Panc1 (cell line): ENCODE measurements at regions not wholly inside any gene's neighbourhood (a gene's known extent, or its start where the extent isn't known, plus 50 kb on each side); places are given as distances from the start of the nearest gene placed in this dataset.

Experiments
- ATAC-seq: fragments of 200-7000 bp; cut with Tn5 transposase; 2 replicates; pipeline ENCODE4 v1.9.1; 2020; ENCODE audit warnings: mild to moderate bottlenecking, moderate library complexity
- BruUV-seq: library from RNA; stranded (reverse); fragments of 400-500 nt; replicated peaks from 2 replicates; lab custom pipeline; 2021; lab: Mats Ljungman, UMichigan
- CTCF ChIA-PET: fragments of 300-600 bp; sonication (Branson Sonifier 250); formaldehyde crosslinking; loops from one replicate; lab custom pipeline; 2022; ENCODE audit warnings: antibody characterized with exemption; lab: Charles Lee
- POLR2A ChIA-PET: fragments of 300-600 bp; sonication (Branson Sonifier 250); formaldehyde crosslinking; loops from one replicate; lab custom pipeline; 2022; ENCODE audit warnings: antibody characterized with exemption; lab: Charles Lee
- DNase-seq: peaks from one replicate; pipeline ENCODE4 v3.0.0-alpha.2; 2010; ENCODE audit warnings: low read depth, low spot score
- H3K27ac ChIP-seq: 2 replicates; pipeline ENCODE4 v1.5.1; 2011; ENCODE audit warnings: mild to moderate bottlenecking, low read length, inconsistent platforms
- H3K27me3 ChIP-seq: fragments of 200-500 bp; sonication (Bioruptor generic); 2 replicates; pipeline ENCODE4 v1.6.0; 2014; ENCODE audit warnings: low read length, inconsistent platforms; ENCODE audit not compliant: control insufficient read depth, insufficient read depth
- H3K36me3 ChIP-seq: fragments of 200-500 bp; sonication (Bioruptor generic); 2 replicates; pipeline ENCODE4 v1.5.1; 2014; ENCODE audit warnings: inconsistent platforms, mild to moderate bottlenecking, low read length, moderate library complexity; ENCODE audit not compliant: control insufficient read depth, insufficient read depth
- H3K4me1 ChIP-seq: 2 replicates; pipeline ENCODE4 v1.5.1; 2011; ENCODE audit warnings: inconsistent platforms, mild to moderate bottlenecking, low read length, moderate library complexity; ENCODE audit not compliant: control insufficient read depth, insufficient read depth
- H3K4me3 ChIP-seq, 2 experiments: 2 replicates each; pipeline ENCODE4 v1.5.1; 2011 to 2012; ENCODE audit warnings: low read depth in 2 of 2, low read length in 2 of 2, mild to moderate bottlenecking in 2 of 2, inconsistent platforms in 1 of 2, moderate library complexity in 1 of 2
- H3K9me3 ChIP-seq: fragments of 200-500 bp; sonication (Bioruptor generic); 2 replicates; pipeline ENCODE4 v1.5.1; 2014; ENCODE audit warnings: low read depth, mild to moderate bottlenecking, inconsistent platforms, low read length, moderate library complexity; ENCODE audit not compliant: control insufficient read depth, insufficient read depth
- POLR2AphosphoS5 ChIP-seq: IDR thresholded peaks from 2 replicates; pipeline ENCODE4 v1.6.1; 2012; ENCODE audit warnings: mild to moderate bottlenecking, low read depth, low read length, moderate library complexity
- SIN3A ChIP-seq: IDR thresholded peaks from 2 replicates; pipeline ENCODE4 v1.6.1; 2012; ENCODE audit warnings: low read depth, mild to moderate bottlenecking, low read length, moderate library complexity, borderline replicate concordance; ENCODE audit not compliant: insufficient read depth
- TCF7L2 ChIP-seq: IDR thresholded peaks from 2 replicates; pipeline ENCODE4 v1.6.1; 2011; ENCODE audit warnings: mild to moderate bottlenecking, low read depth, low read length, inconsistent platforms
- in situ Hi-C: cut with HindIII; loops from 2 replicates; pipeline ENCODE4 v1.10.0; 2016; ENCODE audit warnings: low sequenced_read_pairs, low pct_unique_long_range_greater_than_20kb
- intact Hi-C: fragments of 100-400 bp; cut with micrococcal nuclease; formaldehyde crosslinking; loops from one replicate; pipeline ENCODE4 v1.10.0; 2022; ENCODE audit not compliant: unreplicated experiment
- TF ChIP-seq, protein P1 (sequence below): fragments of 450-650 bp; IDR thresholded peaks from 2 replicates; pipeline ENCODE4 v1.5.1; 2017; ENCODE audit warnings: mild to moderate bottlenecking
- TF ChIP-seq, protein P2 (sequence below), 2 experiments: IDR thresholded peaks; 2 replicates each; pipeline ENCODE4 v1.6.1; 2011 to 2012; ENCODE audit warnings: low read depth in 2 of 2, control low read depth in 1 of 2, low read length in 1 of 2, mild to moderate bottlenecking in 1 of 2, moderate library complexity in 1 of 2; ENCODE audit not compliant: insufficient read depth in 1 of 2

GRCh38 chr5:61734966-61735365 is 402.9 kb downstream of the ZSWIM6 start:
- ATAC-seq (no peak), DNase-seq (no peak)
- TF ChIP-seq SIN3A = no peak
- TF ChIP-seq, protein P1, sequence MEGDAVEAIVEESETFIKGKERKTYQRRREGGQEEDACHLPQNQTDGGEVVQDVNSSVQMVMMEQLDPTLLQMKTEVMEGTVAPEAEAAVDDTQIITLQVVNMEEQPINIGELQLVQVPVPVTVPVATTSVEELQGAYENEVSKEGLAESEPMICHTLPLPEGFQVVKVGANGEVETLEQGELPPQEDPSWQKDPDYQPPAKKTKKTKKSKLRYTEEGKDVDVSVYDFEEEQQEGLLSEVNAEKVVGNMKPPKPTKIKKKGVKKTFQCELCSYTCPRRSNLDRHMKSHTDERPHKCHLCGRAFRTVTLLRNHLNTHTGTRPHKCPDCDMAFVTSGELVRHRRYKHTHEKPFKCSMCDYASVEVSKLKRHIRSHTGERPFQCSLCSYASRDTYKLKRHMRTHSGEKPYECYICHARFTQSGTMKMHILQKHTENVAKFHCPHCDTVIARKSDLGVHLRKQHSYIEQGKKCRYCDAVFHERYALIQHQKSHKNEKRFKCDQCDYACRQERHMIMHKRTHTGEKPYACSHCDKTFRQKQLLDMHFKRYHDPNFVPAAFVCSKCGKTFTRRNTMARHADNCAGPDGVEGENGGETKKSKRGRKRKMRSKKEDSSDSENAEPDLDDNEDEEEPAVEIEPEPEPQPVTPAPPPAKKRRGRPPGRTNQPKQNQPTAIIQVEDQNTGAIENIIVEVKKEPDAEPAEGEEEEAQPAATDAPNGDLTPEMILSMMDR = no peak
- no peak for TF ChIP-seq TCF7L2
- no peak for TF ChIP-seq POLR2AphosphoS5
- TF ChIP-seq, protein P2, sequence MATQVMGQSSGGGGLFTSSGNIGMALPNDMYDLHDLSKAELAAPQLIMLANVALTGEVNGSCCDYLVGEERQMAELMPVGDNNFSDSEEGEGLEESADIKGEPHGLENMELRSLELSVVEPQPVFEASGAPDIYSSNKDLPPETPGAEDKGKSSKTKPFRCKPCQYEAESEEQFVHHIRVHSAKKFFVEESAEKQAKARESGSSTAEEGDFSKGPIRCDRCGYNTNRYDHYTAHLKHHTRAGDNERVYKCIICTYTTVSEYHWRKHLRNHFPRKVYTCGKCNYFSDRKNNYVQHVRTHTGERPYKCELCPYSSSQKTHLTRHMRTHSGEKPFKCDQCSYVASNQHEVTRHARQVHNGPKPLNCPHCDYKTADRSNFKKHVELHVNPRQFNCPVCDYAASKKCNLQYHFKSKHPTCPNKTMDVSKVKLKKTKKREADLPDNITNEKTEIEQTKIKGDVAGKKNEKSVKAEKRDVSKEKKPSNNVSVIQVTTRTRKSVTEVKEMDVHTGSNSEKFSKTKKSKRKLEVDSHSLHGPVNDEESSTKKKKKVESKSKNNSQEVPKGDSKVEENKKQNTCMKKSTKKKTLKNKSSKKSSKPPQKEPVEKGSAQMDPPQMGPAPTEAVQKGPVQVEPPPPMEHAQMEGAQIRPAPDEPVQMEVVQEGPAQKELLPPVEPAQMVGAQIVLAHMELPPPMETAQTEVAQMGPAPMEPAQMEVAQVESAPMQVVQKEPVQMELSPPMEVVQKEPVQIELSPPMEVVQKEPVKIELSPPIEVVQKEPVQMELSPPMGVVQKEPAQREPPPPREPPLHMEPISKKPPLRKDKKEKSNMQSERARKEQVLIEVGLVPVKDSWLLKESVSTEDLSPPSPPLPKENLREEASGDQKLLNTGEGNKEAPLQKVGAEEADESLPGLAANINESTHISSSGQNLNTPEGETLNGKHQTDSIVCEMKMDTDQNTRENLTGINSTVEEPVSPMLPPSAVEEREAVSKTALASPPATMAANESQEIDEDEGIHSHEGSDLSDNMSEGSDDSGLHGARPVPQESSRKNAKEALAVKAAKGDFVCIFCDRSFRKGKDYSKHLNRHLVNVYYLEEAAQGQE (IDR thresholded peaks at IDR 0.05; ENCODE audit: insufficient read depth in 1 of 2, low read depth in 2 of 2, low read length in 1 of 2) = no peak
- intact Hi-C loops (no loop called here), in situ Hi-C loops (no loop called here)
- ChIA-PET POLR2A (no interaction called here), CTCF (no interaction called here)
- Histone ChIP-seq H3K4me3 (no peak overlapping the region), H3K36me3 (no peaks in the 10 kb centered on the region), H3K9me3 (no peaks in the 10 kb centered on the region), H3K27ac (no peak overlapping the region), H3K27me3 (peaks cover 7% of the 10 kb centered on the region; the same call in 1 of the 2 replicates), H3K4me1 (no peaks in the 10 kb centered on the region)
- no TSS peak for BruUV-seq

DNA sequence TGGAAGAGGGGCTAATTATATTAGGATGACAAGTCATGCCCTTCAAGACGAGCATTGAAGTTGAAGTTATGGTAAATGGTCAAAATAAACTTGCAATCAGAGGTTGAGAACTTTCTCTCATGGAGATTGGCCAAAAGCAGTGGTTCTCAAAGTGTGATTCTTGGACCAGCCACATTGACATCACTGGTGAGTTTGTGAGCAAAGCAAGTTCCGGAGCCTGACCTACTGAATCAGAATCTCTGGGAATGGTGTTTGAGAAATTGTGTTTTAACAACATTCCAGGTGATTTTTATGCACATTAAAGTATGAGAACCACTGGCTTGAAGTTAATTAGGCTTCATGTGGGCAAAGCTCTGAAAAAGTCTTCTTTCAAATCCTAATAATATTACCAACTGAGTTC is 403.5 kb downstream of the ZSWIM6 start:
- ChIA-PET CTCF (no interaction called here), POLR2A (no interaction called here)
- TF ChIP-seq, protein P2 (IDR thresholded peaks at IDR 0.05; ENCODE audit: insufficient read depth in 1 of 2, low read depth in 2 of 2, low read length in 1 of 2) = no peak
- TF ChIP-seq, protein P1 = no peak
- TF ChIP-seq SIN3A = no peak
- no peak for TF ChIP-seq POLR2AphosphoS5
- TF ChIP-seq TCF7L2 = no peak
- no peaks in the 10 kb centered on the region for H3K9me3 ChIP-seq
- in situ Hi-C loops = no loop called here
- H3K4me3 ChIP-seq = no peak overlapping the region
- BruUV-seq = no TSS peak
- ATAC-seq = no peak
- H3K27me3 ChIP-seq = peaks cover 5% of the 10 kb centered on the region; the same call in 1 of the 2 replicates
- H3K4me1 ChIP-seq = no peaks in the 10 kb centered on the region
- intact Hi-C loops = no loop called here
- H3K36me3 ChIP-seq = no peaks in the 10 kb centered on the region
- H3K27ac ChIP-seq = no peak overlapping the region
- DNase-seq = no peak
